Prostate gland (tissue), 2 donors: ENCODE measurements at regions not wholly inside any gene's neighbourhood (a gene's known extent, or its start where the extent isn't known, plus 50 kb on each side); places are given as distances from the start of the nearest gene placed in this dataset.

ENCODE experiments used
- DNase-seq: peaks from one replicate; pipeline ENCODE4 v3.0.0-alpha.2; 2019; ENCODE audit warnings: low spot score
- H3K27ac ChIP-seq, 2 donors: fragments of 200-600 bp; sonication (generic); 2 replicates each; pipeline ENCODE4 v1.5.1; 2017 to 2019
- H3K27me3 ChIP-seq: fragments of 200-600 bp; sonication (generic); replicated peaks from 2 replicates; pipeline ENCODE4 v1.5.1; 2019; ENCODE audit not compliant: insufficient read depth
- H3K36me3 ChIP-seq, 2 donors: fragments of 200-600 bp; sonication (generic); 1 replicate in 1 of 2; 2 replicates in 1 of 2; pipeline versions ENCODE4 v1.5.1 to v1.8.1; 2017 to 2019
- H3K4me1 ChIP-seq: fragments of 200-600 bp; sonication (generic); replicated peaks from 2 replicates; pipeline ENCODE4 v1.5.1; 2019
- H3K4me3 ChIP-seq, 2 donors: fragments of 200-600 bp; sonication (generic); 2 replicates each; pipeline ENCODE4 v1.5.1; 2017 to 2019
- H3K9me3 ChIP-seq: fragments of 200-600 bp; sonication (generic); 2 replicates; pipeline ENCODE4 v1.5.1; 2017
- POLR2A ChIP-seq: fragments of 450-650 bp; IDR thresholded peaks from one replicate; pipeline ENCODE4 v1.6.1; 2016; ENCODE audit warnings: antibody characterized with exemption, mild to moderate bottlenecking
- POLR2AphosphoS5 ChIP-seq: sonication (generic); formaldehyde crosslinking; IDR thresholded peaks from one replicate; pipeline ENCODE4 v1.6.1; 2017; ENCODE audit warnings: antibody characterized with exemption
- WGBS: methylation state at CpG from one replicate; pipeline ENCODE4 v1.1.5; 2018; 5-methylcytosine and 5-hydroxymethylcytosine counted together
- intact Hi-C: fragments of 100-400 bp; cut with DNase I; formaldehyde crosslinking; loops from one replicate; pipeline ENCODE4 v1.14.2; 2022
- TF ChIP-seq, protein P1 (sequence below), 4 experiments: fragments of 200-600 bp in 2 of 4; fragments of 450-650 bp in 2 of 4; sonication (generic) in 2 of 4; IDR thresholded peaks; 1 replicate in 3 of 4; 2 replicates in 1 of 4; pipeline ENCODE4 v1.5.1; 2016 to 2019; ENCODE audit warnings: antibody characterized with exemption in 4 of 4, mild to moderate bottlenecking in 2 of 4, moderate library complexity in 2 of 4

- DNase-seq = no peak
- intact Hi-C loops = no loop called here
- no peaks in the 10 kb centered on the region for H3K27me3 ChIP-seq
- H3K4me3 ChIP-seq = no peak overlapping the region
- no peak overlapping the region for H3K27ac ChIP-seq
- TF ChIP-seq, protein P1, sequence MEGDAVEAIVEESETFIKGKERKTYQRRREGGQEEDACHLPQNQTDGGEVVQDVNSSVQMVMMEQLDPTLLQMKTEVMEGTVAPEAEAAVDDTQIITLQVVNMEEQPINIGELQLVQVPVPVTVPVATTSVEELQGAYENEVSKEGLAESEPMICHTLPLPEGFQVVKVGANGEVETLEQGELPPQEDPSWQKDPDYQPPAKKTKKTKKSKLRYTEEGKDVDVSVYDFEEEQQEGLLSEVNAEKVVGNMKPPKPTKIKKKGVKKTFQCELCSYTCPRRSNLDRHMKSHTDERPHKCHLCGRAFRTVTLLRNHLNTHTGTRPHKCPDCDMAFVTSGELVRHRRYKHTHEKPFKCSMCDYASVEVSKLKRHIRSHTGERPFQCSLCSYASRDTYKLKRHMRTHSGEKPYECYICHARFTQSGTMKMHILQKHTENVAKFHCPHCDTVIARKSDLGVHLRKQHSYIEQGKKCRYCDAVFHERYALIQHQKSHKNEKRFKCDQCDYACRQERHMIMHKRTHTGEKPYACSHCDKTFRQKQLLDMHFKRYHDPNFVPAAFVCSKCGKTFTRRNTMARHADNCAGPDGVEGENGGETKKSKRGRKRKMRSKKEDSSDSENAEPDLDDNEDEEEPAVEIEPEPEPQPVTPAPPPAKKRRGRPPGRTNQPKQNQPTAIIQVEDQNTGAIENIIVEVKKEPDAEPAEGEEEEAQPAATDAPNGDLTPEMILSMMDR (IDR thresholded peaks at IDR 0.05) = no peak
- no peak for TF ChIP-seq POLR2AphosphoS5
- no peak for TF ChIP-seq POLR2A
- H3K9me3 ChIP-seq = no peaks in the 10 kb centered on the region
- 57% methylated on average over 1 of the region's 1 CpG for WGBS
- no peaks in the 10 kb centered on the region for H3K36me3 ChIP-seq
- no peaks in the 10 kb centered on the region for H3K4me1 ChIP-seq
Observed at GRCh38 chr1:188761226-188761625, 1716.4 kb downstream of the BRINP3 start.

DNA sequence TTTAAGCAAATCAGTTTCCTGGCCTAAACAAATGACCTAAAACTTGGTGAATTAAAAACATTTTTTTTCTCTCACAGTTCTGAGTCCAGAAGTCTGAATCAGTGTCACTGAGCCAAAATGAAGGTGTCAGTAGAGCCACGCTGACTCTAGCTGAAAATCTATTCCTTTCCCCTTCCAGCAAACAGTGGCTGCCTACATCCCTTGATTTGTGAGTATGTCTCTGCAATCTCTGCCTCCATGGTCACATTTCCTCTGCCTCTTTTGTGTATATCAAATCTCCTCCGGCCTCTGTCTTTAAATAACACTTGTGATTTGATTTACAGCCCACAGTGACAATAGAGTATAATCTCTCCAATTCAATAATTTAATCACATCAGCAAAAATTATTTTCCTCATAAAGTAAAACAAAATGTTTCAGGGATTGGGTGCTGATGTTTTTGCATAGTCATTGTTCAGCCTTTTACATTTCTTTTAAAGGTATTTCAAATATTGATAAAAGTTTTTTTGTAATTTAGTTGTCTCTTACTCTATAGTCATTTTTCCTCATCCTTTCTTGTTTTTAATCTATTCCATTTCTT is 1715.4 kb downstream of the BRINP3 start:
- Histone ChIP-seq H3K9me3 (no peaks in the 10 kb centered on the region), H3K27ac (no peak overlapping the region), H3K36me3 (no peaks in the 10 kb centered on the region), H3K4me3 (no peak overlapping the region), H3K27me3 (no peaks in the 10 kb centered on the region), H3K4me1 (no peaks in the 10 kb centered on the region)
- intact Hi-C loops = no loop called here
- 51% methylated on average over 2 of the region's 2 CpGs for WGBS
- TF ChIP-seq, protein P1 (IDR thresholded peaks at IDR 0.05) = no peak
- no peak for TF ChIP-seq POLR2AphosphoS5
- TF ChIP-seq POLR2A = no peak
- no peak for DNase-seq

DNA sequence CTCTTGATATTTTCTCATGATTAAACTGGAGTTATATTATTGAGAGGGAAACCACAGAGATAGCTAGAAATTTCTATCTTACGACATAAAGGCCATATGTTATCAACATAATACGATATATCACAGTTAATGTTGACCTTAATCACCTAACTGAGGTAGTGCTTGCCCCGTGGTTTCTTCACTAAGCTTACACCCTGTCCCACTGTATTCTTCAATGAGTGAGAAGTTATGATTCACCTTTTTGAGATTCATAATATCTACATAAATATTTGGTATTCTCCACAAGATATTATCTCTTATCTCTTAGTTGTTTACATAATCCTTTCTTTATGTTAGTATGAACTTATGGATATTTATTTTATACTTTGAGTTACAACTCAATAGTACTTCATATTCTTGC is 1714.1 kb downstream of the BRINP3 start:
- TF ChIP-seq, protein P1 (IDR thresholded peaks at IDR 0.05) = no peak
- no peak for TF ChIP-seq POLR2AphosphoS5
- TF ChIP-seq POLR2A = no peak
- no peaks in the 10 kb centered on the region for H3K36me3 ChIP-seq
- no peak overlapping the region for H3K27ac ChIP-seq
- H3K4me1 ChIP-seq = no peaks in the 10 kb centered on the region
- no peaks in the 10 kb centered on the region for H3K27me3 ChIP-seq
- no peak for DNase-seq
- WGBS = 85% methylated on average over 3 of the region's 3 CpGs
- intact Hi-C loops = no loop called here
- no peak overlapping the region for H3K4me3 ChIP-seq
- H3K9me3 ChIP-seq = no peaks in the 10 kb centered on the region

DNA sequence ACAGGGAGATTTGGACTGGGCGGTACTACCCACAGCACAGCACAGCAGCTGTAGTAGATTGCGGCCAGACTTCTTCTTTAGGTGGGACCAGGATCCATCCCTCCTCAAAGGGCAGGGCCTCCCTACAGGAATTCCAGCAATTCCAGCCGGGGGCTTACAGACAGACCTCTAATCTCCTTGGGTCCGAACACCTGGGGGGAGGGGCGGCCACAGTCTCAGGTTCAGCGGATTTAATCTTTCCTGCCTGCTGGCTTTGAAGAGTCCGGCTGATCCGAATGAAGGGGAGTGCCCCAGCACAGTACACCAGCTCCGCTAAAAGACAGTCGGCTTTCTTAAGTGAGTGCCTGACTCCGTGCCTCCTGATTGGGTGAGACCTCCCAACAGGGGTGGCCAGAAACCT is 1708.5 kb downstream of the BRINP3 start:
- 88% methylated on average over 11 of the region's 11 CpGs for WGBS

GRCh38 chr1:188769936-188770335 is 1707.7 kb downstream of the BRINP3 start:
- H3K4me1 ChIP-seq = no peaks in the 10 kb centered on the region
- H3K27me3 ChIP-seq = no peaks in the 10 kb centered on the region
- WGBS = 50% methylated on average over 1 of the region's 1 CpG
- H3K4me3 ChIP-seq = no peak overlapping the region
- no peaks in the 10 kb centered on the region for H3K9me3 ChIP-seq
- DNase-seq = no peak
- no peak for TF ChIP-seq POLR2AphosphoS5
- TF ChIP-seq POLR2A = no peak
- TF ChIP-seq, protein P1 (IDR thresholded peaks at IDR 0.05) = no peak
- no peaks in the 10 kb centered on the region for H3K36me3 ChIP-seq
- intact Hi-C loops = no loop called here
- no peak overlapping the region for H3K27ac ChIP-seq

More for the DNA sequence above, 1708.5 kb downstream of the BRINP3 start:
- intact Hi-C loops = no loop called here
- TF ChIP-seq, protein P1 (IDR thresholded peaks at IDR 0.05) = no peak
- no peak for TF ChIP-seq POLR2A
- TF ChIP-seq POLR2AphosphoS5 = no peak
- Histone ChIP-seq H3K9me3 (no peaks in the 10 kb centered on the region), H3K27me3 (no peaks in the 10 kb centered on the region), H3K4me1 (no peaks in the 10 kb centered on the region), H3K36me3 (no peaks in the 10 kb centered on the region), H3K27ac (no peak overlapping the region), H3K4me3 (no peak overlapping the region)
- DNase-seq = no peak
